Smooth muscle cell of the brain vasculature (primary cell): ENCODE measurements at regions not wholly inside any gene's neighbourhood (a gene's known extent, or its start where the extent isn't known, plus 50 kb on each side); places are given as distances from the start of the nearest gene placed in this dataset.
"Not testable (repeated sequence)": the region's sequence is repeated elsewhere in the genome, so short reads cannot be mapped to it uniquely, and the experiment has no call there.

Experiments used
- DNase-seq: peaks from one replicate; pipeline ENCODE4 v3.0.0-alpha.2; 2012; ENCODE audit warnings: low read depth, low spot score

DNA sequence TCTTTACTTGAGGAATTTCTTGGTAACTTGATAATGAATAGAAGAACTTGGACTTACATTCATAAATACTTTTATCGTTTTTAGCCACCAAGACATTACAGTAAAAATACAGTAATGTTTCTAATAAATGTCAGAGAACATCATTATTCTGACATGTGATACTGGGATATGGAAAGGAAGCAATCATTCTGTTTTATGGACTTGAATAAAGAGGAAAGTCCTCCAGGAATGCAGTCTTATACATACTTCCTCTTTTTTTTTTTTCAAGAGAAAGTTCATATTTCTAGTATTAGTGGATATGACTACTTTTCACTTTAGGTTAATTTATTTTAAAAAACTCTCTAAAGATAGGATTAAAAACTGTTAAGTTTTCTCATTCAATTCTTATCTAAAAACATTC is 220.0 kb upstream of the SEMA3C start:
- no peak for DNase-seq

DNA sequence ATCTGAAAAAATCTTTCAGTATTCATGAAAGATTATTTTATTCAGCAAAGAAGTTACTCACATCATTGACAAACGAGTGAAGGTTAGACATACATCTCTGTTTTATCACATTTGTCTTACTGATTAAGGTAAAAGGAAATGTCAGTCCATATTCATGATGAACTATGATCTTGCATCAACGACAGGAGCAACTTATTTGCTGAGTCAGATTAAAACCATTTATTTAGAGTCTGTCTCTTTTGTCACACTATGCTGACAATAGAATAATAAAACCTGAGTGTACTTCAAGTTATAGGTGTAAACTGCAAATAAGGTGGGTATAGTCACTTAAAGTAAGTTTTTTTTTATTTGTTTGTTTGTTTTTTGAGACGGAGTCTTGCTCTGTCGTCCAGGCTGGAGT is 216.5 kb upstream of the SEMA3C start:
- no peak for DNase-seq

DNA sequence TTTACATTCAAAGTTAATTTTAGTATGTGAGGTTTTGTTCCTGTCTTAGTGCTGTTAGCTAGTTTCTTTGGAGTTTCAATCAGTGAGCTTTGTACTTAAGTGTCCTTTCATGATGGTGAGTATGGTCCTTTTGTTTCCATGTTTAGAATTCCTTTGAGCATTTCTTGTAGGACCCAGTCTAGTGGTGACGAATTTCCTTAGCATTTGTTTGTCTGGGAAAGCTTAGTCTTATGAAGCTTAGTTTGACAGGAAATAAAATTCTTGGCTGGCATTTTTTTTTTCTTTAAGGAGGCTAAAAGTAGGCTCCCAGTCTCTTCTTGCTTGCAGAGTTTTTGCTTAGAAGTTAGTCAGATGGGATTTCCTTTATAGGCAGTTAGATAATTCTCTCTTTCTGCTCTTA is 209.2 kb upstream of the SEMA3C start:
- no peak for DNase-seq

DNA sequence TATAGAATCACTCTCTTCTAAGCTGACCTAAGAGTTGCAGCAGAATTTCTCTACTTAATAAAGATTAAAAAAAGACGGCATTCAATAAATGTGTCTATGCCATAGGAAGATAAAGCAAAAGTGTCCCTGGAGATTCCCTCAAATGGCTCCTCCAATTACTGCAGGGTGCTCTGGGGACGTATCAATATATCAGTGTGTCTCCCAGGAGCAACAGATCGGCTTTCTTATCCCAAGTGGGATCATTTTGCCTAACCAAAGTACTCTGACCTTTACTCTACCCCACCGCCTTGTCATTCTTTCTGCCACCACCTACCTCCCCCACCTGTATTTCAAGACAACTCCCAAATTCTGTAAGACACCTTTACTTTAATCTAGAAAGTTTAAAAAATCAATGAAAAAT is 202.0 kb upstream of the SEMA3C start:
- no peak for DNase-seq

DNA sequence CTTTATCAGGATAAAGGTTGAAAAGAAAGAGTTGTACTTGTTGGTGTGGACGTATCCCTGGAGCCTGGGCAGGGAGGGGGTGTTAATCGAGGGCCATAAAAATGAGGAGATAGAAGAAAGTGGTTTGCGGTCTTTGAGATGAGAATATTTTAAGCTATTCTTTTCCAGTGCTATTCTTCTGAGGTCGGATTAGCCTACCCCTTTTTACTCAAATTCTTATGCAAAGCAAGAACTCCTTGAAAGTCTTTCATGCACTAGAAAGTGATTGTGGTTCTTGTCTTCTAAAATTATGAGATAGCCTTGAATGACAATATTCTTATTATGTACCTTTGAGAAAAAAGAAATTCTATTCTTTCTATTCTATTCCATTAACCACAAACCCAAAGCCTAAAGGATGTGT is 201.3 kb upstream of the SEMA3C start:
- DNase-seq = no peak

DNA sequence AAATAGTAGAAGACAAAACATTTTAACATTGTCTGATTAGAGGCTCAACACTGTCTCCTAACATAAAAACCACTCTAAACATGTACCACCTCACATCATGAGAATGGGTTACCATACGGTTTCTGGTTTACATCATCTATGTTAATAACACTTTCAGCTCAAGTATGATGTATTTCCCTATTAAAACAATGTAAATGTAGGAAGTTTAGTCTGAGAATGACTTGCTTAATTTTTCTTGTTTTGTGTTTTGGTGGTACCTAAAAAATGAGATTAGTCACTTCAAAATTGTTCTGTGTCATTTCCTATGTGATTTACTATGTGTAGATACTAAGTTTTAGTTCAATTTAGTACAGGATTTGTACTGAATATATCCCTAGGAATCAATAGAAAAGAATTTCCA is 195.8 kb upstream of the SEMA3C start:
- no peak for DNase-seq

DNA sequence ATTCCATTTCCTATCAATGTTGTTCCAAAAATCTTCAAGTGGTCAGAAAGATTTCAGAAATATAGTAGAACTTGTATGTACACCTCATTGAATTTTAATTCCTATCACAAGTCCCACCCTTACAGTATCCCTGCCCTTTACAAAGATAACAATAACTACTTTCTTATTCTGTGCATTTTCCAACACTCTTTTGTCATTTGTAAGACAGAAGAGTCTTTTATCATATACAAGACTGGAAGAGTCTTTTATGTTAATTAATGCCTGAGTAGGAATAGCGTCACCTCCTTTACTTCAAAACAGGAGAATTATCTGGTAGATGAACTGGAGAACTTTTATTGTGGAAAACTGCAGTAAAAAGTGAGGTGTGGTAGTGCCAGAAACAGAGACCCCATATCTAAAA is 193.9 kb upstream of the SEMA3C start:
- no peak for DNase-seq

DNA sequence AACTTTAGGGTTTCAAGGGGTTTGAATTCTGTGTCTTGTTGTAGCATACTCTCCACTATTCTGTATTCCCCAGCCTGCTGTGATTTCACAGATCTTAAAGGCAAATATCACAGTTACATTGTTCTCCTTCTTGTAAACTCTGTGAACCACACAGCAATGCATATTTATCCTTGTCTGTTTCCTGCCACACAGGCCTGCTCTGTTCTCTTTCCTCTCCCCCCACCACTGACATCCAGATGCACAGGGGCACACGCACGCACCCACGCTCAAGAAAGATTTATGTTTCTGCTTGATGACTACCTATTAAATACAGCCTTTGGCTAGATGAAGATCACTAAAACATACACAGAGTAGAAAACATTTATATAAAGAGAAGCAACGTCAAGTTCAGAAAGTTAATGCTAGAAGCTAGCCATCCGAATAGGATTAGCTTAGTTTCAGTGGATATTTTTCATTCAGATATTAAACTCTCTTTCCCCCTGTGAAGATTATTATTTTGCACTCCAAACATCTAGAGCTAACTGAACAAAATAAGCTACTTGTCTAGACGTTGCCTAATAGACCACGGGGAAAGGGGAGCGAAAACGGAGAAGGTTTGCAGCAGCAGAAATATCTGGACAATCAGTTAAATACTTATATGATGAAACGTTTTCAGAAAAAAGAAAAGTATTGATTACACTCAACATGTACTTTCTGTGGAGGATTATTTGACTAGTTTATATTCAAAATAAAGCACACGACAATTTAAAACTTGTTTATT is 193.1 kb upstream of the SEMA3C start:
- DNase-seq = no peak

DNA sequence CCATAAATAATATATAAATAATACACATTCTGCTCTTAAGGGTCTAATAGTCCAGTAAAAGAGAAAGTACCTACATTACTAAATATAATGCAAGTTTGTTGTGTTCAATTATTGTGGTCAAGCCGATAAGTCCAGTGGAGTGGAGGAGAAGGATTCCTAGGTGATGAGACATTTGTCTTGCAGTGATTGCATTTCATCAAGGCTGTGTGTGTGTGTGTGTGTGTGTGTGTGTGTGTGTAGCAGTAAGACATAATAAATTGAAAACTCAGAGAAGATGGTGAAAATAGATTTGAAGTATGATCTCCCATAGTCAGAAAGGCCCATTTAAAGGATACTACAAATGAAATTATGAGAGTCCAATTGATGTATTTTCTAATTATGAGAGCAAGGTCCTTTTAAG is 192.5 kb upstream of the SEMA3C start:
- DNase-seq = peak; percentile 31

DNA sequence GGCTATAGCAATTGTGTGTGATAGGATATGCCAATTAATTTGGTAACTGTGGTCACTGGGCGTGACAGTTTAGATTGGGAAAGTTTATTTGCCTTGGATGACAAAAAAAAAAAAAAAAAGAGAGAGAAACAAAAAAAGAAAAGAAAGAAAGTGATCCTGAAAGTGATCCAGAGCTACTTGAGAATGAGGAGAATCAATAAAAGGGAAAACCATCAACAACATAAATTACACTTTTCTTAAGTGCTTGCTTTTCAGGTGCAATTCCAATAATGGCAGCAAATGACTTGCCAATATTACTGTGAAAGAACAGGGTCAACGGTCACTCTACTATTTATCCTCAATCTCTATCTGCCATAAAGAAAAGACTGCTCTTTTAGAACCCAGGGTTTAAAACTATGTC is 191.8 kb upstream of the SEMA3C start:
- no peak for DNase-seq

DNA sequence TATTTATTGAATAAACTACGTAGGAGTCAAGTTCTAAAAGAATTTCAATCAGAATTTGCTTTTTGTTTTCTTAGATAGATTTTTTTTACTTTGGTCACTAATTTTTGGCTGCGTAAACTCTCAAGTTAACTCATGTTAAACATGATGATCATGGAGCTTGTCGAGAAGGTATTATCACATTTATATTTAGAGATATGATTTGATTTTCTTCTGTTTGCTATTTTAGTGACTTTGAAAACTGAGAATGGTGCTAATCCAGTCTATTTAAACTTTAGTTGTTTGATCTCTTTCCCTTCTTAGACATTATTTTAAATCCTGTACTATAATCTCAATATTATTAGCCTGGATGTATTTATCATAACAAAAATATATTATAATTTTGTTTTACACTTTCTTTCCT is 179.4 kb upstream of the SEMA3C start:
- no peak for DNase-seq

DNA sequence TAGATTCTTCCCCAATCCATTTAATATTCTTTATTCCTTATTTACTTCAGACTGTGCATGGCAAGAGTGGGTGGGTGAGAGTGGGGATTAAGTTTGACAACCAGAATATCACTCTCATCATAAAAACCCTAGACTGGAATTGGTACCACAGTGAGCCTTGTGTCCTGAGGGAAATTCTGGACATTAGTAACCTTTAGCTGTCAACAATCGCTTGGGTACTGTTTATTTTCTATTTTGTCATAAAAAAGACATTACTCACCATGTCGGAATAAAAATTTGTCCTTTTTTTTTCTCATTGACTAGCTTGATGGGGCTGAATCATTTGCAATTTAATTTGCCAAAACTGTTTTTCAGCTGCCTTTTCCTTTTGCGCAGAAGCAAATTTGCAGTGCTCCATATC is 176.1 kb upstream of the SEMA3C start:
- DNase-seq = no peak

DNA sequence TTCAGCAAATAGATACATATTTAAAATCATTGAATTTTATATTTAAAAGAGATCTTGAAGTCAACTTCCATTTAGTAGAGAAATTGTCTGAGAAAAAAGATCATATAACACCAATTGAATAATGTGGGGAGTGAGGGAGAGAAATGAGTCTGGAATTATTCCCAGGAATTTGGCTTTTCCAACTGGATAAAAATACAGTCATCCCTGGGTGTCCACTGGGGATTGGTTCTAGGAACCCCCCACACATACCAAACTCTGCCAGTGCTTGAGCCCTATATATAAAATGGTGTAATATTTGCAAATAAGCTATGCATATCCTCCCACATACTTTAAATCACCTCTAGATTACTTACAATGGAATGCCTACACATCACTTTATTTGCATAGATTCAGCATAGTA is 162.8 kb upstream of the SEMA3C start:
- DNase-seq = no peak

DNA sequence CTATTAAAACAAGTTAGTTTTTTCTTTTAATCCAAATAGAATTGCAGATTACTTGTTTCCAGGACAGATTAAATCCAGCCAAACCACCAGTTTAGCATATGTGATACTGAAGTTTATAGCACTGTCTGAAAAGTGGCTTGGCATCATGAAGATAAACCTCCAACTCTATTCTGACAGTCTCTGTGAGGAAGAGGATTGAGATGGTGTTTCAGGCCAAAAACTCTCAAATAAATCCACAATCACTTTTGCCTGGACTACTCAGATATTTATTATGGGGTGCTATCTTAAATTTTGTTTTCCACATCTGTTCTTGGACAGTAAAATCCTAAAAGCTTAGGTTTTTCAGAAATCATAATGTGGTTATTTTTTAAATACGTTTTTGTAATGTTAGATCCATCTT is 161.7 kb upstream of the SEMA3C start:
- DNase-seq = no peak

DNA sequence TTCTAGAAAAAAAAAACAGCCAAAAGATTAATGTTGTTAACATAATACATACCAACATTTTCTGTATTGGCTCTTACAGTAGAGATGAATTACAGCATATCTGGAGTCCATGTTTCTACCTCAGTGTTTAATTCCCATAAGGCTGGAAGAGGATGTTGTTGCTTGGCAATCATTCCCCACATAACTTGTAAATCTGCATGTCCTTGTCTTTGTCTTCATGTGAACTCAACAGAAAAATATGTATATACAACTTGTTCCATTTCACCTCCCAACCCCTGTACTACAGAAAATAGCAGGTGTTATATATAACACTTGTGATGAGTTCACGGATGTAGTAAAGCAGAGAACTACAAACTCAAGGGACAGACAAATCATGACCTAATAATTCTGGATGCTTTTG is 160.9 kb upstream of the SEMA3C start:
- DNase-seq = no peak

DNA sequence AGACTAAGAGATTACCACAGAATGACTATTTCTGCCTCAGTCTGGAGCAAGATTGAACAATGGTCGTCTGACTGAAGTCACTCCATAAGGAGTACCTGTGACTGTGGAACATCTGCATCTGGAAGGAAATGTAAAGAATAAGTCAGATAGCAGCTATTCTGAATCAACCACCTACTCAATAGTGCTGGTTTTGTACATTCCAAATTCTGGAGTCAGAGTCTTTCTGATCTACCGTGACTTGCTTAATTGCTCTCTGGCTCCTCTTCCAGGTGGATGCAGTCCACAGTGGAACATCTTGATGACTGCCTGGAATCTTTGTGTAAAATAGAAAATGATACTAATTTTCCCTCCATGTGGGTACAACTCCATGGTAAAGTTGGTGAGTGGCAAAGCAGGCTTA is 156.3 kb upstream of the SEMA3C start:
- no peak for DNase-seq

DNA sequence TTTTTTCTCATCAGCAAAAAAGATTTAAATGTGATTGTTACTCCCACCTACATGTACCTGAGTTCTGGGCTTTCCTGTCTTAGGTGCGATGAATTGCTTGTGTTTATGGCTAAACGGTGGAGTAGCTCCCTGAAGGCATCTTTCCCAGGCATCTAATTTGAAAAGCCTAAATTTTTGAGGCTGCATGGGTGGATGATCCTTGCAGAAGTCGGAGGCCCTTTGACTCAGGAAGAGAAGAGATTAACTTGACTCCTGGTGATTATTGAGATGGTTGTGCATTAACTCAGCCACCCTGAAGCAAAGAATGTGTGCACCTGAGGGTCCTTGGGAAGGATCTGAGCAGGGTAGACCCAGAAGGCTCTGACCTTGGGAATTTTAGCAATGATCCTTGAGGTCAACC is 155.6 kb upstream of the SEMA3C start:
- DNase-seq = no peak

DNA sequence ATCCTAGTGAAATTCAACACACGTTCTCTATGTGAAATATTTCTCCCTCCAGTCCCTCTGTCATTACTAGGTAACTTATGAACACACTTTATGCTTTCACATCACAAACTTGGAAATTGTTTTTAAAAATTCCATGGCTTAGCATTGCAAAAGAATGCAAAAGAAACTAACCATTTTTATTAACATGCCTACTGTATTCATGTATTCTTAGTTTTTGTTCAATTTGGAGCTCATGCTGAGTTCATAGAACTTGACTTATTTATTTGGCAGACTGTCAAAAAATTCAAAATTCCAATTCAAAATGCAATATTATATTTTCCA is 155.0 kb upstream of the SEMA3C start:
- DNase-seq = no peak

DNA sequence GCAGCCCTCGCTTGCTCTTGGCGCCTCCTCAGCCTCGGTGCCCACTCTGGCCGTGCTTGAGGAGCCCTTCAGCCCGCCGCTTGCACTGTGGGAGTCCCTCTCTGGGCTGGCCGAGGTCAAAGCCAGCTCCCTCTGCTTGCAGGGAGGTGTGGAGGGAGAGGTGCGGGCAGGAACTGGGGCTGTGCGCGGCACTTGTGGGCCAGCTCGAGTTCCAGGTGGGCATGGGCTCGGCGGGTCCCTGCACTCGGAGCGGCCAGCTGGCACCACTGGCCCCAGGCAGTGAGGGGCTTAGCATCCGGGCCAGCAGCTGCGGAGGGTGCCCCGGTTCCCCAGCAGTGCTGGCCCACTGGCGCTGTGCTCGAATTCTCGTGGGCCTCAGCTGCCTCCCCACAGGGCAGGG is 152.1 kb upstream of the SEMA3C start:
- DNase-seq = no peak

DNA sequence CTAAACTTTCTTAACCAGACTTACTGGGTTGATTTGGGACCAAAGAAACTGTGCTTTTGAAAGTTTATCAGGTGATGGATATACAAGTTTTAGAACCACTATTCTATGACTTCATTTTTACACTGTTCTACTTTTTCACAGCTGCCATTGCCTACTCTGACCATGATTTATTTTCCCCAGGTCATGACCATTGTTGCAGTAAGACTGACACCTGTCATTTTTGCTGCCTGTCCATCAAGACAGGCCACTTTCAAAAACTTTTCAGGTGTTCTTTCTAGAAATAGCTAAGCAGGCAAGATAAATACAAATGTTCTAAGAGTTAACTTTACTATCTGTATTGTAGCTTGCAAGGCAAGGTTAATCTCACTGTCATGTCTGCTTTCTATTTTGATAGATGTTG is 147.9 kb upstream of the SEMA3C start:
- DNase-seq = no peak

DNA sequence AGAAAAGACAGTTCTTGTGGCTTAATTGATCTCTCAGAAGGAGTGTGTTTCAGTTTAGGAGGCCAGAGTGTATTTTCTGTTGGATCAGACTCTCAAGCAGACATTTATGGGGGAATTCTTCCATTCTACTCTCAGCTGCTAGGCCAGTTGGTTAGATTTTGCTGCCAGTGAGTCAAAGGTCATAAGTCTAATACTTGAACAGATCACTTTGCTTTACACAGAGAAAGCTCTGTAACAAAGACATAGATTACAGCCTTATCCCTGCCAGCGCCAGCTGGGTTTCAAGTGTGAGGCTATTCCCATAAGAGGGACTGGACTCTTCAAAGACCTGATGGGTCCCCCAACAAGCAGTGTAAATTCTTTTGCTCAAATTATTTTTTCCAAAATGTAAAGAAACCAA is 145.6 kb upstream of the SEMA3C start:
- DNase-seq = no peak

DNA sequence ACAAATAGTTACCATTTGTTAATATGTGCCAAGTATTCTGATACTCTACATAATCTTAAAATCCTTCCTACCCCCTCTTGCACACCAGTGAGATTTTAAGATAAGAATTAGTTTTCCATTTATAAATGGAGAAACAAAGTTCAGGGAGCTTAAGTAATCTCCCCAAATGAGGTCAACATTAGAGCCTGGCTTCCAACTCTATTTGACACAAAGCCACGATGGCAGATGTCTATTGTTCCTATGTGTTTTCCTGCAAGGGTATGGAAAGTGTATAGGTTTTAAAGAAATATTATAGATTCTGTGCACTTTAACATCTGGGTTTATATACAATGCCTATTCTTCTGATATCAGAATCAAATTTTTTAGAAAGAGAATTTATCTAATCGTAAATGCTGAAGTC is 143.9 kb upstream of the SEMA3C start:
- no peak for DNase-seq

DNA sequence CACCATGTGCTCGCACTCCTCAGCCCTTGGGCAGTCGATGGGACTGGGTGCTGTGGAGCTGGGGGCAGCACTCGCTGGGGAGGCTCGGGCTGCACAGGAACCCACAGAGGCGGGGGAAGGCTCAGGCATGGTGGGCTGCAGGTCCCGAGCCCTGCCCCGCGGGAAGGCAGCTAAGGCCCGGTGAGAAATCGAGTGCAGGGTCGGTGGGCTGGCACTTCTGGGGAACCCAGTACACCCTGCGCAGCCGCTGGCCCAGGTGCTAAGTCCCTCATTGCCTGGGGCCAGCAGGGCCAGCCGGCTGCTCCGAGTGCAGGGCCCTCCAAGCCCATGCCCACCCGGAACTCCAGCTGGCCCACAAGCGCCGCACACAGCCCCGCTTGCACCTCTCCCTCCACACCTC is 138.6 kb upstream of the SEMA3C start:
- not testable (repeated sequence) for DNase-seq

DNA sequence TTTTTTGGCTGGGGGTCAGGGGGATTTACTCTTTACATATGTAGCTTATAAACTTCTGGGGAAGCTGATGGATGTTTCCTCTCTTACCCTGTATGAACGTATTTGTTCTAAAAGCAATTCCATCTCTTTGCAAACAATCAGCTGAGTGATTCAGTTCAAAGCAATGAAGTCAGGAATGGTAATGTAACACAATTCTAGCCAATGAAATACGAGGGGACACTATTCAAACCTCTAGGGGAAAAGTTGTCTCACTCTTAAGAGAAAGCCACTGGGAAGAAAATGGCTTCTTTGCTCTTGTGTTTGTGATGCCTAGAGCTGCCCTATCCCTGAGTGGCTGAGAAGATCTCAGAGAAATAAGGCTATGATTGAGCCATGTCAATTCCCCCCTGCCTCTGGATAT is 134.8 kb upstream of the SEMA3C start:
- DNase-seq = no peak
